Ramos (cell line): ENCODE measurements at regions not wholly inside any gene's neighbourhood (a gene's known extent, or its start where the extent isn't known, plus 50 kb on each side); places are given as distances from the start of the nearest gene placed in this dataset.

ENCODE experiments used
- in situ Hi-C: fragments of 300-500 bp; cut with MboI; formaldehyde crosslinking; loops from one replicate; pipeline ENCODE4 v1.14.3; 2022; ENCODE audit warnings: low sequenced_read_pairs; ENCODE audit not compliant: unreplicated experiment

DNA sequence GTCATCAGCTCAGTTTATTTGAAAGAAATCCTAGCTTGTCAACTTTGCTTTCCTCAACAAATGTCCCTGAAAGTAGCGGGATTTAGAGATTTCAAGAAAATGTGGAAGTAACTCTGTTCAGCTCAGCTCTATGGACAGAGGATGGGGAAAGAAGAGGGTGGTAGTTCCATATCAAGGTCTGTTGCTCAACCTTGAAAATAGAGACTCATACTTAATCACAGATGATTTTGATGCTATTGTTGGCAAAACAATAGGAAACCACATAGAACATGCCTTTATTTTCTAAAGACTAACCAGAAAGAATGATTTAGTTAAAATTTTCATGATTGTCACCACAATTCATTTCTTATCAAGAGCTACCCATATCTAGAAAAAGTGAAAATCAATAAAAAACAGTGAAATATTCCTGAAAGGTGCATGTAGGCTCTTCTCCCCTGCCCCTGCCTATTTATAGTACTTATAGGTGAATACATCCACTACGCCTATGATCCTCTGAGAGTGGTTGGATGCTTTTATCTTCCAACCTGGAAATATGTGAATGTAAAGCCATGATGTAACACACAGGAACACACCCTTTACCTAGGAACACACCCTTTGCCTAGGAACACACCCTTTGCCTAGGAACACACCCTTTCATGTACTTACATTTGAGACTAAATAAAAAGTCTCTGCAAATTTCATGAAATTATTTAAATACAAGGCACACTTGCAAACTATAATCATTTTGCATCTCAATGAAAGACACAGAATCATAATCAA, 65.8 kb downstream of the ETAA1 start:
- in situ Hi-C loops, result no loop called here

DNA sequence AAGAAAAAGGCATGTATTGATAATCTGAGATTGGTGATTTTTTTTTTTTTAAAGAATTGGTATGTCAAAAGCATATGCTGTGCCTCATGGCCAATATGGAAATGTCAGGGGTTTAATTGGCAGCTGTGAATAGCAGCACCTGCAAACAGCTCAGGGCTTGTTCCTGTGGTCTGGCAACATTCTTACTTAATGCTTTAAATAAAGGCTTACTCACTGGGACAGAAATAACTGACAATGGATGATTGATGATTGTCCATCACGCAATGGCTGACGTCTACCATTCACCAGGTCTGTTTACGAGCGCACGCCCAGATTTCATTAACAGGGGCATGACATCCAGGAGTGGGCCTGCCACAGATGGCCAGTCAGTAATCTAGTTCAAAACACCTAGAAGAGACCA, 66.7 kb downstream of the ETAA1 start:
- in situ Hi-C loops, result no loop called here

DNA sequence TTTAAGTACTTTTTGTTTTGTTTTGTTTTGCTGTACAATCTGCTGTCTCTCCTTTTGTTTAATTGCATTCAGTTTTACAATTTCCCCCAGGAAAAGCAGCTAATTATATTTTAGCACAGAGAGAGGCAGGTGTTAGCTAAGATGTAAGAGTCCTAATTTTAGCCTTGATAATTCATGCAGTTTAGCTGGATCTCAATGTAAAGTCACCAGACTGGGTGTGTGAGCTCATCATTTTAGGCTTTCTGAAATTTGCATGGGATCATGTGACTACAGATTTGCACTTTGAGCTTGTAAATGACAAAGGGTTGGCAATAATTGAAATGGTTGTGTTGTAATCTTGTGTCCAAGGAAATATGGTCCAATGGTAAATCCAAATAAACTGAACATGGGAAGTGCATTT, 68.5 kb downstream of the ETAA1 start:
- in situ Hi-C loops, result no loop called here

DNA sequence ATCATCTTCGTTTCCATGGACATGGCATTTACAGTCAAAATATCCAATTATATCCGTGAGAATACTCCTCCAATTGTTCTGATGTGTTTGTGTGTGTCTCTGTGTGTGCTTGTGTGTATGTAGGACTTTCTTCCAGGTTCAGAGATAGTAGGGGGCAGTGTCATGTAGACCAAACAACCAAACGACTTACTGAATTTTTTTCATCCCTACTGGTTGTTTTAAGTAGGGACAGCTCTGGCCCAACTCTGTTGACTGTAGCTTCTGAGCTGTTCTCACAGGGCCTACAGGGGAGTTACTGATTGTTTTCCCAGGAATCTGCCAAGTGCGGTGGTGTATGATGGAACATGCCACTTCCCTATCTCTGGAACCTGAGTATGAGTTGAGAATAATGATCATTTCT, 69.6 kb downstream of the ETAA1 start:
- in situ Hi-C loops, result no loop called here

DNA sequence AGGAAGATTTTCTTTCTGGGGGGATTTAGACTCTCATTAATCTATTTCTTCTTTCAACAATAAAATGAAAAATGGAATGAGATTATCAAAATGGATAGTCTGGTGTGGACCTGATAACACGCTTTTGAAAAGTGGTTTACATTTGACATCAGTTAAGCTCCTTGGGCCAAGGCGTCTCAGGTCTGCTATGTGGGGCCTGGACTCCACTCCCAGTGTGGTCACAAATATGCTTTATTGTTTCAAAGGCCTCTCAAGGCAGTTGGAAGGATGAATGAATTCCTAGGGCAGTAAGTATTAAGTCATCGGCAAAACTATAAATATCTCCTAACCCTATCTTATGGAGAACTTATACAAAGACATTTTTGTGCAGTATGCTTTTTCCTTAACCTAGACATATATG, 74.5 kb downstream of the ETAA1 start:
- in situ Hi-C loops, result no loop called here

DNA sequence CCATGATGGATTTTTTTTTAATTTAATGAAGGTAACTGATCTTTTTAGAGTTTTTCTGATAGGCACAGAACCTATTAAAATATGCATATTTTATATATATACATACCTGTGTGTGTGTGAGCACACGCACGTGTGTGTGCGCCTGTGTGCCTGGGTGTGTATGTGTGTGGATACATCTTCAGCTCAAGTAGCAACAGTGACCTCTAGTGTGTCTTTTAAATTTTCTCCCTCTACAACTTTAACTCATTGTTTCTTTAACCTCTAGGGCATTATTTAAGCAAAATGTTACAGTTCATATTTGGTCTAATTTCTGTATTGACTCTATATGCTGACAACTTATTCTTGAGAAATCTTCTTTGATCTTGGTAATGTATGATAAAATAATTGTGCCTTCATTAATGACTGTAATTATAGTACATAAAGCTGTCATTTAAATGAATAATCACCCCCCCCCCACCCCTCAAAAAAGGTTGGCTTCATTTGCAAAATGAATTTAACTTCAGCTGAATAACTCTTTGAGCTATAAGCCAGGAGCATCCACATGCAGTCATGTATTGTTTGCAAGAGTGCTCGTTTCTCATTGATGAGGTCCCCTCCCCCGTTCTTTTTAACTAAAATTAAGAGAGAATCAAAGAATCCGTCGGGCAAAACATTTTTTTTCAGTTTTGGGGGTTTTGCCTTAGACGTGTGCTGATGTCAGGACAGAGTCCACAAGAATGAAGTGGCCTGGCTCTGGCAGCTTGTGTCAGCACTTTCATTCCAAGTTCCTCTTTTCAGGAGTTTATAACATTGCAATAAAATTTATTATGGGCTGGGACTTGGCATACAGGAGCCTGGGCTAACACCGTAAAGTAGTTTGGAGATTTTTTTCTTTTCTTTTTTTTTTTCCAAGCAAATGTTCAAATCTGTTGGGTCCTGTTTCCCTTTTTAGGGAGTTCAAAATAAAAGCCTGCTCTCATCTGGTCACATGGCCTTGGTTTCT, 80.0 kb downstream of the ETAA1 start:
- in situ Hi-C loops, result no loop called here

DNA sequence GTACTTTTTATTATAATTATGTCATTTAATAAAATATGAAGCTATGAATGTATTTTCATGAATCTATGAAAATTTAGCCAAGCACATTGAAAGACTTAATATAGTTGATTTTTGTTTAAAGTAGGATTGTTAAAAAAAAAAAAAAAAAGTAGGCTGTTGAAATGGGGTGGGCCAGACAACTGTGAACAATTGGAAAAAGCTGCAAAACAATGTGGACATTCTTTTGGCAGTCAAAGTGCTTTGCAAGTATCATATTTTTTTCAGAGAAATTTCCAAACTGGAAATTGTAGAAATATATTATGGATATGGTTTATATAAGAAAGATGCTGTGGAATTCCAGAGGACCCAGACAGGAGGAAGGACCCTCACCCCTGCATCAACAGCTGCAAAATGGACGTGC, 82.1 kb downstream of the ETAA1 start:
- in situ Hi-C loops, result no loop called here

DNA sequence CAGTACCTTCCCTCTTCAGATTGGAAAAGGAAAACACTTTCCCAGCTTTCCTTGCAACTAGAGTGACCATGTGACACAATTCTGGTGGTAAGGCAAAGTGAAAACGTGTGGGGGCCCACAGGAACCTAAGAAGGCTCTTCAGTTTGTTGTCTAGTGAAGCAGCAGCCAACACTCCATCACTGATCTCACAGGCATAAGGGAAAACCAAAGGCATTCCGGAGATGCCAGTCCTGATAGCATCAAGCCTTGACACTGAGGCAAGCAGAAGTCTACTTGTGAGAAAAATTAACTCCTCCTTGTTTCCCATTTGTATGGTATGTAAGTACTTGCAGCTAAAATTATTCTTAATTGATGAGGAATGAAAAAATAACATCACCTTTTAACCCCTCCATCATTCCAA, 88.3 kb downstream of the ETAA1 start:
- in situ Hi-C loops, result no loop called here

DNA sequence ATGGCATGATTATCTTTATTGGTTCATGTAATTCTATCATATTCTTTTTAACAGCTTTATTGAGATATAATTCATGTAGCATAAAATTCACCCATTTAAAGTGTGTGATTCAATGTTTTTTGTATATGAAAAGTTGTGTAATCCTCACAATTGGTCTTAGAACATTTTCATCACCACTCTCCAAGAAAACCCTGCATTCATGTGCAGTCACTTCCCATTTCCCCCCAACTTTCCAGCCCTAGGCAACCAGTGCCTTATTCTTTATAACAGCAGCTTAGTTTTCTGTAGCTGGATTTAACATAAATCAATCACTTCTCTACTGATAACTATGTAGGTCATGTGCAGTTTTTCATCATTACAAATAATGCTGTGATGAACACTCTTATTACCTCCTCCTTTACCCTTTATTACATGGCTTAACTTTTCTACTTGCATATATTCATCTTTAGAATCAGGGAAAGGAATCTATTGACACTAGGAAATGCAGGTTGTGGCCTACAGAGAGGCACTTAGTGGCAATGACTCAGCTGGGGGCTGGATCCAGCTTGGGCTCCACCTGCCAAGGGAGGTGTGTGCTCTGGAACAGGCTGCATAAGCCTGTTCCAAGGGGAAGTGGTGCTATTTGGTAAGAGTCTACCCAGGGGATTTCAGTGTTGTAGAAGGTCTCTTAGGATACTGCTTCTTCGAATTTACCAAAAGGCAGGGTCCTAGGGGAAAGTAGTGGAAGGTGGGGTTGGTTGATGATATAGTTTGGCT, 89.1 kb downstream of the ETAA1 start:
- in situ Hi-C loops, result no loop called here

DNA sequence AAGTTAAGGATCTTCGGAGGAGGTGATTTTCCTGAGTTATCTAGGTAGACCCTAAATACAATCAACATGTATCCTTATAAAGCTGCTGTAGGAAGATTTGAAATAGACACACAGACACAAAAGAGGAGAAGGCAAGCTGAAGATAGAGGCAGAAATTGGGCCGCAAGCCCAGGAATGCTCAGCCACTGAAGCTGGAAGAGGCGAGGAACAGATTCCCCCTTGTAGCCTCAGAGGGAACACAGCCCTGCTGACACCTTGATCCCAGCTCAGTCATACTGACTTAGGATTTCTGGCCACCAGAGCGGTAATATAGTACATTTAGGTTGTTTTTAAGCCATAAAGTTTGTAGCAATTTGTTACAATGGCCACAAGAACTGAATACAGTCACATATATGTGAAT, 90.9 kb downstream of the ETAA1 start:
- in situ Hi-C loops, result no loop called here

DNA sequence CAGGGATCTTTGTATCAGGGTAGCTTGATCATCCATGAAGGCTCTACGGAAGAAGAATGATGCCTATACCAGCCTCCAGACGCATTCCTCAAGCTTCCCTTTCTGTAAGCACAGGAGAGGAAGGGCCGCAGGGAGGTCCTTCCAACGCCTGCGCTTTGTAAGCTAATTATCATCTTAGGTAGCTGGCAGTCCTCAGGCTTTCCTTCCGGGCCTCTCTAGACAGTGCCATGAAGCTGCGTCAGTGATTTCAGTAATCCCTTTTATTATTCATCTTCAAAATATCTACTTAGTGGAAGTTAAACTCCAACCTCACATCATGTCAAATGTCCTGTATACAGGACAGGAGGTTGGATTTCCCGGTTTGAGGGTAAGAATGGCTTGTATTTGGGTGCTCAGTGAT, 92.3 kb downstream of the ETAA1 start:
- in situ Hi-C loops, result no loop called here

DNA sequence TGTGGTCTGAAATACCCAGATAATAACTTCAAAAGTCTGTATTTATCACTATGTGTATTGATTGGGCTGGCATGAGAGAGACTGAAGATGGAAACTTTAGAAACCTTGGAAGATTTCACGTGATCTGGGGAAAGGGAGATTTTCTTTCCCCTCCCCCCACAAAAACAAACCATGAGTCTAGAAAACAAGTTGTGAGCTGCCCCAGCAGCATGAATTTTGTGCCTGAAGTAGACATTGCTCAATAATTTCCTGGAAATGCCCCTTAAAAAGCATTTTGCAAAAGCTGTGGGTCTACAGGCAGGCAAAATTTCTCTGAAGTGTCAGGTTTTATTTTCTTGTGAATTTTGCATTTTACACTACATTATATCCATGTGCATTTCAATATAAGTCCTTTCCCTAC, 101.8 kb downstream of the ETAA1 start:
- in situ Hi-C loops, result no loop called here

DNA sequence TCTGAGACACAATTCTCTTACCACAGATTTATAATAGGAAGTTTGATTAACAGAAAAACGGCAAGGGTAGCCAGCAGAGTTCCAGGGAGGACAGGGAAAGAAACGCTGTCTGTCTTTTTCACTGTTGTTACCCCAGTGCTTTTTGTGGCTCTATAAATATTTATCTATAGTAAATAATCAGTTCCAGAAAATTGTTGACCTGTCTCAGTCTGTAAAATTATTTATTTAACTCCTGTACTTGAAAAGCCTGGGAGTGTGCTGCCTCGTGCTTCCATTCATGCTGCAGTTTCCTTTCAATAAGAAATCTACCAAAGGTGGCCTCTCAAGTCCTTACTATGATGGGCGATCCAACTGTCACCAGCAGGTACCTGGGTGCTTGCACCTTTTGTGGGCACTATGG, 102.9 kb downstream of the ETAA1 start:
- in situ Hi-C loops, result no loop called here

DNA sequence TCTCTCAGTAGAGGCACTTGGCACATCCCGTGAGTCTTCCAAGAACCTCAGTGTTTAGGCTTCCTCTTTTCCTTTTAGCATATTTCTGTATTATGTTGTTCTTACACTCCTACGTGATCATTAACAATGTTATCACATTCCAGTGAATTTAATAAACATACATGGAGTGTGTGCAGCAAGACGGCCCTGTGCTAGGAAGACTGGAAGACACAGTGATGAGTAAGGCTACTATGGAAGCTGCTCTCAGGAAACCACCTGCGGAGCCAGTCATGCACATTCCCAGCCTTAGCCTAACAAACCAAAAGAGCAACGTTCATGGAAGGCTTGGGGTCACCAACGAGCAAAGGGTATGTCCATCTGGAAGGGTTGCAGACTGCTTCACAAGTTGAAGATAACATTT, 103.4 kb downstream of the ETAA1 start:
- in situ Hi-C loops, result no loop called here

DNA sequence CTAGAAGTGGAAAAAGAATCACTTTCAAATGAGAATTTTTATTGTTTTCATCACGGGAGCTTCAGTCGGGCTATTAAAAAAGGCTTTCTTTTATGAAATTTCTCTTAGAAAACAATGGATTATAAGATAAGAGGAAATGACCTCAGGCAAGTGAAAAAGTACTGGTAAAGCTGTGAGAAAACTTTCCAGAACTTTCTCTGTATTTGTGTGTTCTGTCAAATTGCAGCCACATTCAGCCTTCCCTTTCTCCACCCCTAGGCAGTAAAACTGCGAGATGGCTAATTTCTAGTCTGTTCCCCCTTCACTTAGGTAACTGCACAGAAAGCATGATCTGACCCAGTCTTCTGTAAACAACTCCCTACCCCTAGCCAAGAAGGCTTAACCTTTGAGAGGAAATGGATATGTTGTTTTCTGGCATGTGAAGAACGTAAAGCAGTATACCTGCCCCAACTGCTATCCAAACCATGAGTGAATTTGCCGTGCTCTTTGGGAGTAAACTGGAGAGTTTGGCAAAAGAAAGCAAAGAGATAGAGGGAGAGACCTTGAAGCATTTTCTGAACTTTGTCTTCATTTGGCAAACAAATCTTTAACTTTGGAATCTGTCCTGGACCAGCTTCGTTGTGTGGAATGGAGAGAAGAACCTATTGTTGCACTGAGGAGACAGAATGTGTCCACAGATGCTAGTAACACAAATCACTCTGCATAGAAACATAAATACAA, 105.4 kb downstream of the ETAA1 start:
- in situ Hi-C loops, result no loop called here

DNA sequence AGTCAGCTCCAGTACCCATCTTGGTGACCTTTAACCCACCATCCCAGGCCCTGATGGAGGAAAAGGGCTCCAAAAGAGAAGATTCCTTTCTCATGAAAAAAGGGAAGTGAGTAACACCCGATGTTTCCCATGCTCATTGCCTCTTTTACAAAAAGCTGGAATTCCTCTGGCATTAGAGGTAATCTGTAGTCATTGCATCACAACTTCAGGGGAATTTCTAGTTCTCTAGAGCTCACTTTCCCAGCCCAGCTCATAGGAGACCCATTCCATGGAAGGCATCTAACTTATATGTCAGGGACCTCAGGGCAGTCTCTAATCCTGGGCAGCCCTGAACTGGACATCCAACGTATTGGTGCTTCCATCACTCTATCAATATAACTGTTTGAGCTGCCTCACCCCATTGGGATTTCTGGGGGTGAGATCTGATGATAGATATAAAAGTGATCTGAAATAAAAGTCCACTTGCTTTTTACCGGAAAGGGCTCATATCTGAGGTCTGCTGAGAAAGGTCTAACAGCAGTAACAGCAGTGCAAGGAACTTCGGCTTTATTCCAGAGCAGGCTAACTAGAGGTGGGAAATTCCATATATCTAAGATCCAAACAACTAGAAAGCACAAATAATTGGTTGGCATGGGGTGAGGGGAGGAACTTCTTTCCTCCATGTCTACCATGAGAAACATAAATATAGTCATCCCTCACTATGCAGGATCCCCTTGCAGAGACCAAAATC, 106.1 kb downstream of the ETAA1 start:
- in situ Hi-C loops, result no loop called here

DNA sequence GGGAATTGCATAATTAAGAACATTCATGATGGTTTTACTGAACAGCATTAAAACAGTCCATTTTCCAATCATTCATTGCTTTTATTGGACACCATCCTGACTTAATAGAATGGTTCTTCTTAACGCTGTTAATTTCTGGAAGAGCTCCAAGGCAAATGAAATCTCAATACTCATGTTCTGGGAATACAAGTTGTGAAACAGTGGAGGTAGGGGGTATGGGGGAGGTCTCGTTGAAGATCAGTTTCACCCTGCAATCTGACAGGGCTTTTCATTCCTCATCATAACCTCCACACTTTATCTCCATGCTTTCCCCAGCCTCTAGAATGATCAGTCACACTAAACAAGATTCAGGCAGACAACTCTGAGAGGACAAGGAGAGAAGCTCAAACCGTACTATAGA, 113.6 kb downstream of the ETAA1 start:
- in situ Hi-C loops, result no loop called here

DNA sequence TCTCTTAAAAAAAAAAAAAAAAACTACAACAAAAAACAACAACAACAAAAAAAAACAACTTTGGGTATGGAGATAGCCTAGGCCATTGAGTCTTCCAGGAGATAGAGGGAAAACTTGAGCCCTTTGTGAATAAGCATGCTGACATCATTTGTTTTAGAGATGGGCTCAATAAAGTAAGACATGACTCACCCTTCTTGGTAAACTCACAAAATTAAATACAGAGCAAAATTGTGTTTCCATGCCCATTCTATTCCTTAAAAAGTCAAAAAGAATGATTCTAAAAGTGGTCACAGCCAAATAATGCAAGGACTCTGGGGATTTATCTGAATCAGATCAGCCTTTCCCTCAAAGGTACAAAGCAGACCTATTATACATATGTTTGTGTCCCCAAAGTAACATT, 117.4 kb downstream of the ETAA1 start:
- in situ Hi-C loops, result no loop called here

DNA sequence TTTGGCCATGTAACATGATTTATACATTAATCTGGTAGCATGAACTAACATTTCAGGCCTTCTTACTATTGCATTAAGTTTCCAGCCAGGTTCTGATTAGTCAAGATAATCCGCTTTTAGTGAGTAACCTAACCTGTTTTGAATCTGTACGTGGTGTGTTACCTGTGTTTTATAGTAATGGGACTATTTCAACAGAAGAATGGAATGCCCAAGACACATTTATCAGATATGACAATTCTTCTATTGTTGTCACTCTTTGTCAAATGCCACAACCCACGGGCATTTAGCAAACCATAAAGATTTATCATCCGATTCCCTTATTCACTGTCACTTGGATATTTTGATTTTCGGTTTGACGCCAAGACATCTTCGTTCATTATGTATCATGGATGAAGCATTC, 117.9 kb downstream of the ETAA1 start:
- in situ Hi-C loops, result no loop called here

DNA sequence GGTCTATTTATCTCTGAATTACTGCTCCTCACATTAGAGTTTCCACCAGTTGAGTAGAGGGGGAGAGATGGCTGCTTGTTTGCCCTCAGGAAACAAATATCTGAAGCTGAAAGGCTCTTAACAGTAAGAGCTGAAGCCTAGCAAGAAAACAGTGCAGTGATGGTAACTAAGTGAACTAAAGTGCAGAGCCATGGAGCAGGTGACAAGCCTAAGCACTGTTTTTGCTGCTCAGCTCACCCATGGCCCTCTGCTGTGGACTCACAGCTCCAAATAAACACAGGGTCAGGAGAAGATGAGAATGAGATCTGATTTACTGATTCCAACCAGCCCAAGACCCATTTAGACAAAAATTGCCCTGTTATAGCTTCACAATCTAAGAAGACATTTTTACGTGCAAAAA, 118.4 kb downstream of the ETAA1 start:
- in situ Hi-C loops, result no loop called here
